Activated CD8-positive, alpha-beta memory T cell treated with anti-CD3 and anti-CD28 coated beads, Interleukin-2, amount 10 ng/mL, durations not matched to agents 7 days and 5 days (primary cell): ENCODE measurements at regions not wholly inside any gene's neighbourhood (a gene's known extent, or its start where the extent isn't known, plus 50 kb on each side); places are given as distances from the start of the nearest gene placed in this dataset.

Experiments used
- ATAC-seq: fragments of 150-1000 bp; cut with Tn5 transposase; one replicate; pipeline ENCODE4 v1.10.0; 2021; ENCODE audit warnings: moderate library complexity
- CTCF ChIA-PET: fragments of 350-600 bp; sonication (Branson Sonifier 250); formaldehyde crosslinking; loops from one replicate; lab custom pipeline; 2021; ENCODE audit warnings: antibody characterized with exemption; lab: Charles Lee
- DNase-seq: peaks from one replicate; pipeline ENCODE4 v3.0.0-alpha.2; 2020
- H3K27ac Mint-ChIP-seq: one replicate; pipeline ENCODE4 v1.8.0; 2021; ENCODE audit warnings: mild to moderate bottlenecking, mixed read lengths
- H3K27me3 Mint-ChIP-seq: one replicate; pipeline ENCODE4 v1.8.0; 2021; ENCODE audit warnings: mixed read lengths
- H3K36me3 Mint-ChIP-seq: one replicate; pipeline ENCODE4 v1.8.0; 2021; ENCODE audit warnings: mild to moderate bottlenecking, mixed read lengths
- H3K4me1 Mint-ChIP-seq: one replicate; pipeline ENCODE4 v1.8.0; 2021; ENCODE audit warnings: mixed read lengths
- H3K4me3 Mint-ChIP-seq: one replicate; pipeline ENCODE4 v1.8.0; 2021; ENCODE audit warnings: mild to moderate bottlenecking, moderate library complexity, mixed read lengths
- H3K9me3 Mint-ChIP-seq: one replicate; pipeline ENCODE4 v1.8.0; 2022; ENCODE audit warnings: low read depth, mixed read lengths

- Mint-ChIP-seq H3K9me3 (no peaks in the 10 kb centered on the region), H3K27me3 (peaks cover 28% of the 10 kb centered on the region), H3K27ac (no peak overlapping the region), H3K4me1 (no peaks in the 10 kb centered on the region), H3K4me3 (no peak overlapping the region), H3K36me3 (no peaks in the 10 kb centered on the region)
- DNase-seq (no peak), ATAC-seq (no peak)
- CTCF ChIA-PET = no interaction called here
Observed at GRCh38 chr4:77398256-77398655, 207.4 kb upstream of the CXCL13 start.

GRCh38 chr4:77399831-77400230 lies 205.8 kb upstream of the CXCL13 start:
- H3K4me1 Mint-ChIP-seq = no peaks in the 10 kb centered on the region
- DNase-seq (no peak), ATAC-seq (no peak)
- no peak overlapping the region for H3K4me3 Mint-ChIP-seq
- no peaks in the 10 kb centered on the region for H3K36me3 Mint-ChIP-seq
- H3K27me3 Mint-ChIP-seq = peaks cover 23% of the 10 kb centered on the region
- CTCF ChIA-PET = no interaction called here
- no peak overlapping the region for H3K27ac Mint-ChIP-seq
- no peaks in the 10 kb centered on the region for H3K9me3 Mint-ChIP-seq

DNA sequence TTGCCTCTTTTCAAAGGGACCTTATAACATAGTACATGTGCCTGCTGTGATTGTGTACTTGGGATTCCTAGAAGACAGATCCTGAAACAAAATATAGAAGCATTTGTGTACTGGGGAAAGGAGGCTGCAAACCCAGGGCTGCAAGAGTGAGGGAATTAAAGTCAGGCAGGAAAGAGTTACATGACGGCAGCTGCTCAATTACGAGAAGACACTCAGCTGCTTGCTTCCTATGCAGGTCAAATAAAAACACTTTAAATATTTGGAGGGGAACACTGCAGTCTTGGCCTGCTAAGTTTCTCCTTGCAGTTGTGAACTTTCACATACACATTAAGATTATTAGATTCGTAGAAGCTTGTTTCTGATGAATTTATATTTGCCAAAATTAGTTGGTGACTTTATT lies 191.9 kb upstream of the CXCL13 start:
- CTCF ChIA-PET = interaction anchor here (0.8 to 1.0 kb wide), 2 partner anchors 15 to 124 kb away, joined by 3 read pairs; no protein-coding TSS in a partner anchor
- H3K27me3 Mint-ChIP-seq = peaks cover 35% of the 10 kb centered on the region
- H3K27ac Mint-ChIP-seq = no peak overlapping the region
- no peak for ATAC-seq
- H3K9me3 Mint-ChIP-seq = no peaks in the 10 kb centered on the region
- H3K4me1 Mint-ChIP-seq = peaks cover 3% of the 10 kb centered on the region
- no peak for DNase-seq
- H3K4me3 Mint-ChIP-seq = no peak overlapping the region
- no peaks in the 10 kb centered on the region for H3K36me3 Mint-ChIP-seq

DNA sequence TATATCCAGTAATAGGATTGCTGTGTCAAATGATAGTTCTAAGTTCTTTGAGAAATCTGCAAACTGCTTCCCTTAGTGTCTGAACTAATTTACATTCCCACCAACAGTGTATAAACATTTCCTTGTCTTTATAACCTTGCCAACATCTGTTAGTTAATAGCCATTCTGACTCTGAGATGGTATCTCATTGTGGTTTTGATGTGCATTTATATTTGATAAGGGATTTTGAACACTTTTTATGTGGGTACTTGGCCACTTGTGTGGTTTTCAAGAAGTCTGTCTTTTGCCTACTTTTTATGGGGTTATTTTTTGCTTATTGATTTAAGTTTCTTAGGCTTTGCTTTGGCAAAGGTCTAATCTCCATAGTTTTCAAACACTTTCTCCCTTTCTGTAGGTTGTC lies 189.9 kb upstream of the CXCL13 start:
- DNase-seq (no peak), ATAC-seq (no peak)
- Mint-ChIP-seq H3K9me3 (no peaks in the 10 kb centered on the region), H3K27ac (no peak overlapping the region), H3K27me3 (peaks cover 35% of the 10 kb centered on the region), H3K36me3 (no peaks in the 10 kb centered on the region), H3K4me3 (no peak overlapping the region), H3K4me1 (peaks cover 3% of the 10 kb centered on the region)
- CTCF ChIA-PET = no interaction called here

GRCh38 chr4:77418333-77418732 lies 187.3 kb upstream of the CXCL13 start:
- H3K36me3 Mint-ChIP-seq = no peaks in the 10 kb centered on the region
- no peaks in the 10 kb centered on the region for H3K9me3 Mint-ChIP-seq
- no peak for DNase-seq
- no peak for ATAC-seq
- peaks cover 28% of the 10 kb centered on the region for H3K27me3 Mint-ChIP-seq
- H3K4me3 Mint-ChIP-seq = no peak overlapping the region
- CTCF ChIA-PET = interaction anchor here (0.6 to 2.1 kb wide), 13 partner anchors 10 to 60 kb away, joined by 3 to 6 read pairs (median 4); no protein-coding TSS in a partner anchor
- no peak overlapping the region for H3K27ac Mint-ChIP-seq
- no peaks in the 10 kb centered on the region for H3K4me1 Mint-ChIP-seq

DNA sequence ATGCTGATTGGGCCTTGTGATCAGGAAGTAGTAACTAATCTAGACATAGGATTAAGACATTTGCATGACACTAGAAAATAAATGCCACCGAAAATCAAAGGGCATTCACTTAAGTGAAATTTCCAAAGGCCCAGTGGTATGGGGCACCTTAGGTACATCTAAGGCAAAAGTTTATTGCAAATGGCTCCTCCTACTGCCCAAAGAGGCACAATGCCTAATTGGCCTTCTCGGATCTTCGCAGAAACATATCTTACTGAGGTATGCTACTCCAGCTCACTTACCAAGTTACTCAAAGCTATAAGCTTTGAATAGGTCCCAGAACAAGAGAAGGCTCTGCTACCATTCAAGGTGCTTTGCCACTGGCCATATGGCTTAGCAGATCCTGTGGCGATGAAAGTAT lies 174.8 kb upstream of the CXCL13 start:
- Mint-ChIP-seq H3K4me1 (peaks cover 6% of the 10 kb centered on the region), H3K27me3 (peaks cover 6% of the 10 kb centered on the region), H3K36me3 (no peaks in the 10 kb centered on the region), H3K27ac (no peak overlapping the region), H3K4me3 (no peak overlapping the region), H3K9me3 (no peaks in the 10 kb centered on the region)
- DNase-seq = no peak
- CTCF ChIA-PET = interaction anchor here (0.9 kb wide), 1 partner anchor 13 kb away, joined by 3 read pairs; no protein-coding TSS in a partner anchor
- no peak for ATAC-seq

DNA sequence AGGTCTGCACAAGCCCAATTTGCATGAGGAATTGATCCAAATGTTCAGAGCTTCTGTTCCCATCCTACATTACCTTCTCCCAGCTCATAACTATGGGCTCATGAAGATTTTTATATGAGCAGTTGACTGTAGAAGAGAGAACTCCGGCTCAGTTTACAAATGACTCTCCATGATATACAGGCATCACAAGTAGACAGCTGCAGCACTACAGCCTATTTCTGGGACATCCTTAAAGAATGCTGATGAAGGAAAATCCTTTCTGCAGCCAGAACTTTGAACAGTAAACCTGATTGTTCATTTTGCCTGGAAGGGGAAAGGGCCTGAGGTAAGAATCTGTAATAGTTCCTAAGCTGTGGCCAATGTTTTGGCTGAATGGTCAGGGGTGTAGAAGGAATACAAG lies 174.1 kb upstream of the CXCL13 start:
- no peaks in the 10 kb centered on the region for H3K9me3 Mint-ChIP-seq
- CTCF ChIA-PET = interaction anchor here (0.9 to 1.5 kb wide), 2 partner anchors 13 to 65 kb away, joined by 3 to 9 read pairs; no protein-coding TSS in a partner anchor

GRCh38 chr4:77432717-77433417 lies 172.8 kb upstream of the CXCL13 start:
- H3K27ac Mint-ChIP-seq = peak overlapping the region; percentile 8
- H3K36me3 Mint-ChIP-seq = no peaks in the 10 kb centered on the region
- H3K4me1 Mint-ChIP-seq = peaks cover 6% of the 10 kb centered on the region
- ATAC-seq (peak; percentile 28), DNase-seq (no peak)
- peaks cover 3% of the 10 kb centered on the region for H3K27me3 Mint-ChIP-seq
- no peaks in the 10 kb centered on the region for H3K9me3 Mint-ChIP-seq
- CTCF ChIA-PET = interaction anchor here (0.7 to 2.1 kb wide), 9 partner anchors 11 to 193 kb away, joined by 3 to 9 read pairs (median 4); no protein-coding TSS in a partner anchor
- H3K4me3 Mint-ChIP-seq = no peak overlapping the region

More for the DNA sequence above, 174.1 kb upstream of the CXCL13 start:
- H3K4me1 Mint-ChIP-seq = peaks cover 6% of the 10 kb centered on the region
- no peak for ATAC-seq
- peaks cover 5% of the 10 kb centered on the region for H3K27me3 Mint-ChIP-seq
- H3K36me3 Mint-ChIP-seq = no peaks in the 10 kb centered on the region
- no peak for DNase-seq
- no peak overlapping the region for H3K27ac Mint-ChIP-seq
- no peak overlapping the region for H3K4me3 Mint-ChIP-seq

GRCh38 chr4:77433418-77433733 lies 172.2 kb upstream of the CXCL13 start:
- Mint-ChIP-seq H3K4me3 (no peak overlapping the region), H3K27ac (peak overlapping the region; percentile 8), H3K27me3 (peaks cover 3% of the 10 kb centered on the region), H3K4me1 (peaks cover 6% of the 10 kb centered on the region), H3K9me3 (no peaks in the 10 kb centered on the region), H3K36me3 (no peaks in the 10 kb centered on the region)
- DNase-seq = peak; percentile 41
- peak; percentile 92 for ATAC-seq
- CTCF ChIA-PET = interaction anchor here (0.8 to 2.1 kb wide), 6 partner anchors 10 to 194 kb away, joined by 3 to 8 read pairs (median 4); no protein-coding TSS in a partner anchor

- Mint-ChIP-seq H3K4me3 (no peak overlapping the region), H3K4me1 (peaks cover 6% of the 10 kb centered on the region), H3K27ac (no peak overlapping the region), H3K36me3 (no peaks in the 10 kb centered on the region), H3K27me3 (peaks cover 1% of the 10 kb centered on the region), H3K9me3 (no peaks in the 10 kb centered on the region)
- CTCF ChIA-PET = interaction anchor here (0.8 to 2.1 kb wide), 7 partner anchors 15 to 182 kb away, joined by 3 to 5 read pairs (median 3); no protein-coding TSS in a partner anchor
- ATAC-seq (no peak), DNase-seq (no peak)
Observed at GRCh38 chr4:77434299-77435092, 171.1 kb upstream of the CXCL13 start.

GRCh38 chr4:77437079-77437478 lies 168.5 kb upstream of the CXCL13 start:
- no peaks in the 10 kb centered on the region for H3K9me3 Mint-ChIP-seq
- CTCF ChIA-PET = interaction anchor here (0.9 kb wide), 1 partner anchor 196 kb away, joined by 3 read pairs; no protein-coding TSS in a partner anchor
- H3K36me3 Mint-ChIP-seq = no peaks in the 10 kb centered on the region

GRCh38 chr4:77438549-77438948 lies 167.1 kb upstream of the CXCL13 start:
- H3K27ac Mint-ChIP-seq = no peak overlapping the region
- no peak for DNase-seq
- H3K9me3 Mint-ChIP-seq = no peaks in the 10 kb centered on the region
- H3K36me3 Mint-ChIP-seq = no peaks in the 10 kb centered on the region
- no peak overlapping the region for H3K4me3 Mint-ChIP-seq
- CTCF ChIA-PET = no interaction called here
- no peaks in the 10 kb centered on the region for H3K4me1 Mint-ChIP-seq
- no peak for ATAC-seq
- no peaks in the 10 kb centered on the region for H3K27me3 Mint-ChIP-seq

More at GRCh38 chr4:77437079-77437478, 168.5 kb upstream of the CXCL13 start:
- H3K4me1 Mint-ChIP-seq = peaks cover 6% of the 10 kb centered on the region
- H3K4me3 Mint-ChIP-seq = no peak overlapping the region
- DNase-seq (no peak), ATAC-seq (no peak)
- H3K27me3 Mint-ChIP-seq = no peaks in the 10 kb centered on the region
- no peak overlapping the region for H3K27ac Mint-ChIP-seq

DNA sequence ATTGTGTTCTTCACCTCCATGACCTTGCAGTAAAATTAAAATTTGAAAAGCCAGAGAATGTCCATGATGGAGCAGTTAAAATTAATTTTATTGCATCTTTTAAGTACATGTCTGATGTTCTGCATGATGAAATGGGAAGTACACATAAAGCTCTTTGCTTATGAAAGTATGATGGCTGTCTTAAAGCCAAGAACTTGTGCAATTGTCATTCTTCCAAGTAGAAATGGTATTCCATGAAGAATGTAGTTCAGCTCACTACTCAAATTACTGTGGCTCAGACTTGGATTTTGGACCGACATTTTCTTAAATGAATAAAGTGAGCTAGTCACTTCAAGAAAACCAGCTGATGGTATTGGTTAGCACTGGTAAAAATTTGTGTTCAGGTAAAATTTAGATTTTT lies 161.7 kb upstream of the CXCL13 start:
- Mint-ChIP-seq H3K27me3 (peaks cover 13% of the 10 kb centered on the region), H3K4me1 (no peaks in the 10 kb centered on the region), H3K4me3 (no peak overlapping the region), H3K36me3 (no peaks in the 10 kb centered on the region), H3K27ac (no peak overlapping the region), H3K9me3 (no peaks in the 10 kb centered on the region)
- ATAC-seq (no peak), DNase-seq (no peak)
- CTCF ChIA-PET = interaction anchor here (1.0 kb wide), 1 partner anchor 11 kb away, joined by 3 read pairs; no protein-coding TSS in a partner anchor
